ENCODE measurements at regions not wholly inside any gene's neighbourhood (a gene's known extent, or its start where the extent isn't known, plus 50 kb on each side); places are given as distances from the start of the nearest gene placed in this dataset.

DNA sequence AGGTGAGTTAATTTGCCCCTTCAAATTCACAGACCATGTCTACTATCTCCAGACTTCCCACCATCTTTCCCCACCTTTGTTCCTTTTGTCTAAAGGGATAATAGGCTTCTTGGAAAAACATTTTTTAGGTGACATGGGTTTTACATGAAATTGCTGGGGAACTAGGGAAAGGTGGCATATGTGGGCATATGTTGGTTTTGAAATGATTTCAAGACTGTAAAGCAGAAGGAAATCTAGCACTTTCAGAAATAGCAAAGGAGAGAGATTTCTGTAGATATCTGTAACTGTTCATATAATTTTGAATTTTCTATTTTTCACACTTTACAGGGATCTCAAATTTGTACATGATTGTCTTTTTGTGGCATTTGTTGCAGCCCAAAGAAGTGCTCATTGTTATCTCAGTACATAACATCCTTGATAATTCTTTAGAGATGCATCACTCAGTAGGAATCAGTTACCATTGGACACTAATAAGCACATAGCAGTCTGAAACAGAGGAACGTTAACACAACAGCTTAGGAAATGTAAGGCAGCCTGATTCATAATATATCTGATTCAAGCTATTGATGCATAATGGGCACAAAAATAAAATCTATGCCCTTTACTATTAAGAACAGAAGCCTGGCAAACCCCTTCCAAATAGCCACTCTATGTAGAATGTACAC is 659.7 kb downstream of the CENPC start:
- in situ Hi-C loops (cut with MboI; ENCODE audit: low pct_ligation_motif_present in 1 of 4, low pct_unique_long_range_greater_than_20kb in 1 of 4, low sequenced_read_pairs in 3 of 4) (no loop called here), intact Hi-C loops (cut with DNase I; ENCODE audit: low total_unique reads) (no loop called here)
- H3K27ac ChIP-seq = no peak overlapping the region
- H3K4me1 ChIP-seq = no peaks in the 10 kb centered on the region
- no peak for DNase-seq
- H3K27me3 ChIP-seq = no peaks in the 10 kb centered on the region
- H3K9me3 ChIP-seq = no peaks in the 10 kb centered on the region
- H3K36me3 ChIP-seq = no peaks in the 10 kb centered on the region
- TF ChIP-seq EP300 (IDR thresholded peaks at IDR 0.05; ENCODE audit: low read depth) (no peak), POLR2A (IDR thresholded peaks at IDR 0.05) (no peak), POLR2AphosphoS5 (IDR thresholded peaks at IDR 0.05) (no peak)
- TF ChIP-seq, protein P1, sequence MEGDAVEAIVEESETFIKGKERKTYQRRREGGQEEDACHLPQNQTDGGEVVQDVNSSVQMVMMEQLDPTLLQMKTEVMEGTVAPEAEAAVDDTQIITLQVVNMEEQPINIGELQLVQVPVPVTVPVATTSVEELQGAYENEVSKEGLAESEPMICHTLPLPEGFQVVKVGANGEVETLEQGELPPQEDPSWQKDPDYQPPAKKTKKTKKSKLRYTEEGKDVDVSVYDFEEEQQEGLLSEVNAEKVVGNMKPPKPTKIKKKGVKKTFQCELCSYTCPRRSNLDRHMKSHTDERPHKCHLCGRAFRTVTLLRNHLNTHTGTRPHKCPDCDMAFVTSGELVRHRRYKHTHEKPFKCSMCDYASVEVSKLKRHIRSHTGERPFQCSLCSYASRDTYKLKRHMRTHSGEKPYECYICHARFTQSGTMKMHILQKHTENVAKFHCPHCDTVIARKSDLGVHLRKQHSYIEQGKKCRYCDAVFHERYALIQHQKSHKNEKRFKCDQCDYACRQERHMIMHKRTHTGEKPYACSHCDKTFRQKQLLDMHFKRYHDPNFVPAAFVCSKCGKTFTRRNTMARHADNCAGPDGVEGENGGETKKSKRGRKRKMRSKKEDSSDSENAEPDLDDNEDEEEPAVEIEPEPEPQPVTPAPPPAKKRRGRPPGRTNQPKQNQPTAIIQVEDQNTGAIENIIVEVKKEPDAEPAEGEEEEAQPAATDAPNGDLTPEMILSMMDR (IDR thresholded peaks at IDR 0.05) = no peak
- whole genome bisulfite sequencing, 2 donors (ENCODE audit: low coverage in 1 of 2) = 63 to 87% methylated on average over 1 of the region's 1 CpG
- no peak overlapping the region for H3K4me3 ChIP-seq

DNA sequence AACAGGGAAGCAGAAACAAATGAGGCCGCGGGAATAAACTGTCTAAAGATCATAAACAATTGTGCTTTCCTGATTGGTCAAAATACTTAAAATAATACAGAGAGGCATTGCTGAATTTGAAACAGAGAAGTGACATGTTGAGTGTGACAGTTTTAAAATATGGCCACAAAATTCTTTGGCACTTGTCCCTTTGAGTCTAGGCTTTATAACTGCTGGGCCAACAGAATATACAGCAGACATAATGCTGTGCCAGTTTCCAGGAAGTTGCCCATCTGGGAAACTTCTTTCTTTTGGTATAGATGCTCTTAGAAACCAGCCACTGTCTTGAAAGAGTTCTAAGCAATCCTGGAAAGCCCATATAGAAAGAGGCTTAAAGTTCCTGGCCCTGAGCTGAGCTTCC is 668.4 kb downstream of the CENPC start:
- H3K36me3 ChIP-seq = no peaks in the 10 kb centered on the region
- in situ Hi-C loops (cut with MboI; ENCODE audit: low pct_ligation_motif_present in 1 of 4, low pct_unique_long_range_greater_than_20kb in 1 of 4, low sequenced_read_pairs in 3 of 4) = no loop called here
- H3K4me1 ChIP-seq = no peaks in the 10 kb centered on the region
- no peak overlapping the region for H3K27ac ChIP-seq
- 83 to 90% methylated on average over 2 of the region's 2 CpGs for WGBS, 2 donors (ENCODE audit: low coverage in 1 of 2)
- DNase-seq = no peak
- intact Hi-C loops (cut with DNase I; ENCODE audit: low total_unique reads) = no loop called here
- no peaks in the 10 kb centered on the region for H3K9me3 ChIP-seq
- H3K4me3 ChIP-seq = no peak overlapping the region
- H3K27me3 ChIP-seq = no peaks in the 10 kb centered on the region
- TF ChIP-seq EP300 (IDR thresholded peaks at IDR 0.05; ENCODE audit: low read depth) = no peak
- TF ChIP-seq, protein P1 (IDR thresholded peaks at IDR 0.05) = no peak
- TF ChIP-seq POLR2A (IDR thresholded peaks at IDR 0.05) = no peak
- no peak for TF ChIP-seq POLR2AphosphoS5 (IDR thresholded peaks at IDR 0.05)

DNA sequence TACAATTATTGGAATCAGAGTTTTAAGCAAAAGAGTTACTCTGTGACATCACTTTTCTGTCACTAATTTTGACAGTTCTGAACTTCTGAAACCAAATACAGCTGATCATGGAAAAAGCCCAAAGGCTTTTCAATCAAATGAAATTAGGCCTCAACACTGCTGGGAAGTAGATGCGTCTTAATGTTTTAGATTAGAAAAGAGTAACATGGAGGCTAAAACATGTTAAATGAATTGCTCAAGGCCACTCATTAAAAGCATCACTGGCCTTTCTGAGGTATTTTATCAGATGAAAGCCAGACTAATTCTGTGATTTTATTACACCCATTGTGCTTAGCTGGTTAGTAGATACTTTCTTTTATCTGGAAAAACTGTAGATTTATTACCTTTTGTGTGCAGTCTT is 672.6 kb downstream of the CENPC start:
- H3K36me3 ChIP-seq = no peaks in the 10 kb centered on the region
- in situ Hi-C loops (cut with MboI; ENCODE audit: low pct_ligation_motif_present in 1 of 4, low pct_unique_long_range_greater_than_20kb in 1 of 4, low sequenced_read_pairs in 3 of 4) = no loop called here
- no peaks in the 10 kb centered on the region for H3K4me1 ChIP-seq
- no peak overlapping the region for H3K27ac ChIP-seq
- no peaks in the 10 kb centered on the region for H3K27me3 ChIP-seq
- H3K4me3 ChIP-seq = no peak overlapping the region
- WGBS, 2 donors (ENCODE audit: low coverage in 1 of 2) = 89% methylated on average over 1 of the region's 1 CpG
- intact Hi-C loops (cut with DNase I; ENCODE audit: low total_unique reads) = no loop called here
- H3K9me3 ChIP-seq = no peaks in the 10 kb centered on the region
- DNase-seq = no peak
- TF ChIP-seq POLR2A (IDR thresholded peaks at IDR 0.05) = no peak
- TF ChIP-seq POLR2AphosphoS5 (IDR thresholded peaks at IDR 0.05) = no peak
- TF ChIP-seq, protein P1 (IDR thresholded peaks at IDR 0.05) = no peak
- TF ChIP-seq EP300 (IDR thresholded peaks at IDR 0.05; ENCODE audit: low read depth) = no peak

DNA sequence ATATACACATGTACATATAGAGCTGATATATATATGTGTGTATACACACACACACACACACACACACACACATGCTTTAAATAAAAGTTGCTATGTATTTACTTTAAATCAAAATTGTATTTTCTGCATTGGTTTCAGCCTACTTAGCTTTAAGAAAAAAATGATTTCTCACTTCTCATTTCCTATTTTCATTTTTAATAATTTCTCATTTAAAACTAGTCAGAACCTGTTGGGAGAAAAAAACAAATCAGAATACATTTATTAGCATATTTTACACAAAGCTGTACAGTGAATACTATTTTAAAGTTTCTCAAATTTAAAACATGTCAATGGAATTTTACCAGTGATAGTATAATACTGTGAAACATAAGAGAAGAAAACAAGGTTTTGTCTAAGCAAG is 681.8 kb downstream of the CENPC start:
- TF ChIP-seq POLR2A (IDR thresholded peaks at IDR 0.05) = no peak
- no peak for TF ChIP-seq EP300 (IDR thresholded peaks at IDR 0.05; ENCODE audit: low read depth)
- TF ChIP-seq POLR2AphosphoS5 (IDR thresholded peaks at IDR 0.05) = no peak
- TF ChIP-seq, protein P1 (IDR thresholded peaks at IDR 0.05) = no peak
- H3K27me3 ChIP-seq = no peaks in the 10 kb centered on the region
- intact Hi-C loops (cut with DNase I; ENCODE audit: low total_unique reads) = no loop called here
- no peaks in the 10 kb centered on the region for H3K36me3 ChIP-seq
- no peak overlapping the region for H3K4me3 ChIP-seq
- no peak for DNase-seq
- H3K4me1 ChIP-seq = no peaks in the 10 kb centered on the region
- no peaks in the 10 kb centered on the region for H3K9me3 ChIP-seq
- H3K27ac ChIP-seq = no peak overlapping the region
- in situ Hi-C loops (cut with MboI; ENCODE audit: low pct_ligation_motif_present in 1 of 4, low pct_unique_long_range_greater_than_20kb in 1 of 4, low sequenced_read_pairs in 3 of 4) = no loop called here
